SK-N-SH (cell line): ENCODE measurements at regions not wholly inside any gene's neighbourhood (a gene's known extent, or its start where the extent isn't known, plus 50 kb on each side); places are given as distances from the start of the nearest gene placed in this dataset.

ENCODE experiments used
- CTCF ChIP-seq: fragments of 200-600 bp; sonication (generic); IDR thresholded peaks from 2 replicates; pipeline ENCODE4 v1.6.1; 2017; ENCODE audit warnings: antibody characterized with exemption, mild to moderate bottlenecking, moderate library complexity
- EZH2phosphoT487 ChIP-seq: fragments of 200-600 bp; sonication (generic); IDR thresholded peaks from 2 replicates; pipeline ENCODE4 v1.6.1; 2017; ENCODE audit warnings: low read depth, mixed run types, mild to moderate bottlenecking, antibody characterized with exemption, moderate library complexity, borderline replicate concordance
- FOXJ3 ChIP-seq: sonication (generic); formaldehyde crosslinking; IDR thresholded peaks from 2 replicates; pipeline ENCODE4 v1.5.1; 2020; ENCODE audit warnings: mild to moderate bottlenecking, missing genetic modification reagents
- FOXM1 ChIP-seq: IDR thresholded peaks from 2 replicates; pipeline ENCODE4 v1.4.0; 2012; ENCODE audit warnings: low read depth, mild to moderate bottlenecking
- USF1 ChIP-seq: IDR thresholded peaks from 2 replicates; pipeline ENCODE4 v1.4.0; 2012; ENCODE audit warnings: low read depth, borderline replicate concordance

- no peak for TF ChIP-seq CTCF
- no peak for TF ChIP-seq USF1
- no peak for TF ChIP-seq FOXM1
- no peak for TF ChIP-seq EZH2phosphoT487
- TF ChIP-seq FOXJ3 (CRISPR knock-in tag): no peak
Observed at GRCh38 chr4:188680667-188681063, 541.4 kb downstream of the TRIML1 start.
